HG03354 (cell line): ENCODE measurements at regions not wholly inside any gene's neighbourhood (a gene's known extent, or its start where the extent isn't known, plus 50 kb on each side); places are given as distances from the start of the nearest gene placed in this dataset.
A peak's percentile ranks its signal among the peaks of the same experiment; 100 is the strongest.

Experiments
- ATAC-seq: cut with Tn5 transposase; IDR thresholded peaks from one replicate; pipeline ENCODE4 v1.9.1; 2021; ENCODE audit warnings: mild to moderate bottlenecking; ENCODE audit not compliant: unreplicated experiment, poor library complexity, severe bottlenecking

GRCh38 chr5:56503929-56504328, 270.8 kb upstream of the ANKRD55 start:
- ATAC-seq, result no peak

- ATAC-seq, result no peak
Observed at GRCh38 chr5:56501781-56502557, 268.8 kb upstream of the ANKRD55 start.

- ATAC-seq, result no peak
Observed at GRCh38 chr5:56499901-56500300, 266.8 kb upstream of the ANKRD55 start.

- no peak for ATAC-seq
Observed at GRCh38 chr5:56499491-56499890, 266.4 kb upstream of the ANKRD55 start.

- no peak for ATAC-seq
Observed at GRCh38 chr5:56498759-56499395, 265.7 kb upstream of the ANKRD55 start.

GRCh38 chr5:56496581-56497063, 263.5 kb upstream of the ANKRD55 start:
- ATAC-seq, result no peak

- ATAC-seq, result no peak
Observed at GRCh38 chr5:56494300-56494731, 261.2 kb upstream of the ANKRD55 start.

- no peak for ATAC-seq
Observed at GRCh38 chr5:56493766-56494165, 260.6 kb upstream of the ANKRD55 start.

GRCh38 chr5:56493308-56493707, 260.2 kb upstream of the ANKRD55 start:
- ATAC-seq, result no peak

- ATAC-seq, result no peak
Observed at GRCh38 chr5:56492812-56493211, 259.7 kb upstream of the ANKRD55 start.

- no peak for ATAC-seq
Observed at GRCh38 chr5:56490971-56491468, 257.9 kb upstream of the ANKRD55 start.

- no peak for ATAC-seq
Observed at GRCh38 chr5:56489272-56489671, 256.1 kb upstream of the ANKRD55 start.

- ATAC-seq, result no peak
Observed at GRCh38 chr5:56487528-56488115, 254.5 kb upstream of the ANKRD55 start.

- ATAC-seq, result no peak
Observed at GRCh38 chr5:56482363-56482762, 249.2 kb upstream of the ANKRD55 start.

GRCh38 chr5:56481428-56482357, 248.6 kb upstream of the ANKRD55 start:
- ATAC-seq, result peak; percentile 41

- peak; percentile 21 for ATAC-seq
Observed at GRCh38 chr5:56480705-56481427, 247.7 kb upstream of the ANKRD55 start.

GRCh38 chr5:56480078-56480704, 247.1 kb upstream of the ANKRD55 start:
- ATAC-seq, result peak; percentile 40

GRCh38 chr5:56479696-56480077, 246.6 kb upstream of the ANKRD55 start:
- ATAC-seq, result peak; percentile 32

GRCh38 chr5:56479126-56479525, 246.0 kb upstream of the ANKRD55 start:
- no peak for ATAC-seq
